Neural cell (in vitro differentiated cells): ENCODE measurements at regions not wholly inside any gene's neighbourhood (a gene's known extent, or its start where the extent isn't known, plus 50 kb on each side); places are given as distances from the start of the nearest gene placed in this dataset.
"Not testable (repeated sequence)": the region's sequence is repeated elsewhere in the genome, so short reads cannot be mapped to it uniquely, and the experiment has no call there.

Experiments
- H2AFZ ChIP-seq: fragments of 200-600, 300-800 bp; sonication (generic), shearing (Covaris generic); 2 replicates; pipeline ENCODE4 v1.6.0; 2014; ENCODE audit warnings: low read depth, mild to moderate bottlenecking, antibody characterized with exemption, low read length, moderate library complexity
- H3F3A ChIP-seq: fragments of 200-600 bp; shearing (Covaris generic); 2 replicates; pipeline ENCODE4 v1.6.1; 2016; ENCODE audit warnings: mild to moderate bottlenecking, moderate library complexity, mixed read lengths, antibody characterized with exemption, low read length; ENCODE audit not compliant: insufficient read depth, poor library complexity, severe bottlenecking
- H3K27ac ChIP-seq: fragments of 200-600, 300-800 bp; sonication (generic), shearing (Covaris generic); 2 replicates; pipeline ENCODE4 v1.5.1; 2014; ENCODE audit warnings: mild to moderate bottlenecking, low read length, moderate library complexity
- H3K27me3 ChIP-seq: fragments of 300-800, 200-600 bp; sonication (generic), shearing (Covaris generic); 2 replicates; pipeline ENCODE4 v1.6.0; 2014; ENCODE audit warnings: mild to moderate bottlenecking, low read depth, low read length, moderate library complexity; ENCODE audit not compliant: insufficient read depth
- H3K36me3 ChIP-seq: fragments of 300-800, 200-600 bp; sonication (generic), shearing (Covaris generic); 2 replicates; pipeline ENCODE4 v1.5.1; 2014; ENCODE audit warnings: mild to moderate bottlenecking, antibody characterized with exemption, low read length, moderate library complexity; ENCODE audit not compliant: insufficient read depth
- H3K4me2 ChIP-seq: fragments of 300-800, 200-600 bp; sonication (generic), shearing (Covaris generic); 2 replicates; pipeline ENCODE4 v1.6.0; 2014; ENCODE audit warnings: mild to moderate bottlenecking, low read length
- H3K4me3 ChIP-seq: fragments of 300-800, 200-600 bp; sonication (generic), shearing (Covaris generic); 2 replicates; pipeline ENCODE4 v1.5.1; 2014; ENCODE audit warnings: mild to moderate bottlenecking, low read length, moderate library complexity
- H3K79me2 ChIP-seq: fragments of 200-600 bp; shearing (Covaris generic); replicated peaks from 2 replicates; pipeline ENCODE4 v1.6.0; 2014; ENCODE audit warnings: mild to moderate bottlenecking, low read length, moderate library complexity; ENCODE audit not compliant: insufficient read depth
- H3K9ac ChIP-seq: fragments of 300-800, 200-600 bp; sonication (generic), shearing (Covaris generic); 2 replicates; pipeline ENCODE4 v1.6.1; 2016; ENCODE audit warnings: mild to moderate bottlenecking, low read length, mixed read lengths
- H3K9me2 ChIP-seq: fragments of 200-600 bp; shearing (Covaris generic); 2 replicates; pipeline ENCODE4 v1.6.1; 2016; ENCODE audit warnings: mild to moderate bottlenecking, low read length, mixed read lengths; ENCODE audit not compliant: insufficient read depth
- H3K9me3 ChIP-seq: fragments of 200-600, 300-800 bp; sonication (generic), shearing (Covaris generic); 2 replicates; pipeline ENCODE4 v1.6.1; 2016; ENCODE audit warnings: mild to moderate bottlenecking, mixed run types, low read length, moderate library complexity, mixed read lengths
- H4K20me1 ChIP-seq: fragments of 200-600 bp; shearing (Covaris generic); 2 replicates; pipeline ENCODE4 v1.6.1; 2016; ENCODE audit warnings: mild to moderate bottlenecking, mixed run types; ENCODE audit not compliant: insufficient read depth
- CTCF ChIP-seq: fragments of 450-650 bp; IDR thresholded peaks from 2 replicates; pipeline ENCODE4 v1.5.1; 2014; ENCODE audit warnings: antibody characterized with exemption, mild to moderate bottlenecking, moderate library complexity; ENCODE audit not compliant: poor library complexity, severe bottlenecking
- EP300 ChIP-seq: fragments of 450-650 bp; conservative IDR thresholded peaks from 2 replicates; pipeline ENCODE4 v1.6.1; 2014; ENCODE audit warnings: antibody characterized with exemption, mild to moderate bottlenecking, moderate library complexity; ENCODE audit not compliant: poor library complexity, severe bottlenecking
- EZH2 ChIP-seq: fragments of 200-600, 300-800 bp; shearing (Covaris generic), sonication (generic); IDR thresholded peaks from 2 replicates; pipeline ENCODE4 v1.6.1; 2014; ENCODE audit warnings: antibody characterized with exemption, low read length, borderline replicate concordance, mild to moderate bottlenecking; ENCODE audit not compliant: insufficient read depth, poor library complexity, severe bottlenecking
- MXI1 ChIP-seq: fragments of 450-650 bp; conservative IDR thresholded peaks from 2 replicates; pipeline ENCODE4 v1.6.1; 2014; ENCODE audit warnings: antibody characterized with exemption, mild to moderate bottlenecking; ENCODE audit not compliant: poor library complexity, severe bottlenecking
- POLR2AphosphoS5 ChIP-seq: IDR thresholded peaks from 2 replicates; pipeline ENCODE4 v1.6.1; 2012
- RAD21 ChIP-seq: fragments of 450-650 bp; conservative IDR thresholded peaks from 2 replicates; pipeline ENCODE4 v1.6.1; 2014; ENCODE audit warnings: antibody characterized with exemption, mild to moderate bottlenecking, moderate library complexity
- REST ChIP-seq: IDR thresholded peaks from 2 replicates; pipeline ENCODE4 v1.6.1; 2012; ENCODE audit warnings: borderline replicate concordance
- SMC3 ChIP-seq: fragments of 450-650 bp; conservative IDR thresholded peaks from 2 replicates; pipeline ENCODE4 v1.6.1; 2014; ENCODE audit warnings: antibody characterized with exemption, mild to moderate bottlenecking, moderate library complexity; ENCODE audit not compliant: poor library complexity
- TAF1 ChIP-seq: IDR thresholded peaks from 2 replicates; pipeline ENCODE4 v1.6.1; 2012; ENCODE audit warnings: low read depth

GRCh38 chr10:62498271-62498670 is 124.1 kb downstream of the ZNF365 start:
- no peak overlapping the region for H3K9ac ChIP-seq
- no peak overlapping the region for H3K4me3 ChIP-seq
- H2AFZ ChIP-seq: no peak overlapping the region
- H3F3A ChIP-seq: no peaks in the 10 kb centered on the region
- no peaks in the 10 kb centered on the region for H3K9me2 ChIP-seq
- H4K20me1 ChIP-seq: no peaks in the 10 kb centered on the region
- H3K79me2 ChIP-seq: no peaks in the 10 kb centered on the region
- no peak overlapping the region for H3K27ac ChIP-seq
- no peaks in the 10 kb centered on the region for H3K9me3 ChIP-seq
- no peaks in the 10 kb centered on the region for H3K36me3 ChIP-seq
- H3K27me3 ChIP-seq: no peaks in the 10 kb centered on the region
- H3K4me2 ChIP-seq: no peak overlapping the region
- TF ChIP-seq CTCF (no peak), EZH2 (no peak), REST (no peak), RAD21 (no peak), MXI1 (no peak), EP300 (no peak)

GRCh38 chr10:62500116-62500515 is 125.9 kb downstream of the ZNF365 start:
- H4K20me1 ChIP-seq, H3K79me2 ChIP-seq, H3K4me2 ChIP-seq, H3K4me3 ChIP-seq, H3K9me3 ChIP-seq, H3K9ac ChIP-seq, H2AFZ ChIP-seq, H3K9me2 ChIP-seq, H3K36me3 ChIP-seq, H3F3A ChIP-seq, H3K27ac ChIP-seq, H3K27me3 ChIP-seq: not testable (repeated sequence)

- Histone ChIP-seq H3K4me2 (no peak overlapping the region), H3K4me3 (no peak overlapping the region), H2AFZ (no peak overlapping the region), H3F3A (no peaks in the 10 kb centered on the region), H3K79me2 (no peaks in the 10 kb centered on the region), H3K27me3 (no peaks in the 10 kb centered on the region), H3K9me2 (no peaks in the 10 kb centered on the region), H3K9me3 (no peaks in the 10 kb centered on the region), H4K20me1 (no peaks in the 10 kb centered on the region), H3K9ac (no peak overlapping the region), H3K36me3 (no peaks in the 10 kb centered on the region), H3K27ac (no peak overlapping the region)
- TF ChIP-seq EP300 (no peak), SMC3 (no peak), EZH2 (no peak), TAF1 (no peak), MXI1 (no peak), POLR2AphosphoS5 (no peak), RAD21 (no peak), CTCF (no peak), REST (no peak)
Observed at GRCh38 chr10:62501547-62501946, 127.4 kb downstream of the ZNF365 start.
